HCT116 (cell line): ENCODE measurements at regions not wholly inside any gene's neighbourhood (a gene's known extent, or its start where the extent isn't known, plus 50 kb on each side); places are given as distances from the start of the nearest gene placed in this dataset.

Experiments used
- ATAC-seq: fragments of 200-7000 bp; cut with Tn5 transposase; 2 replicates; pipeline ENCODE4 v1.9.1; 2020; ENCODE audit warnings: mild to moderate bottlenecking, moderate library complexity
- BruUV-seq: library from RNA; stranded (reverse); fragments of 400-500 nt; replicated peaks from 2 replicates; lab custom pipeline; 2021; lab: Mats Ljungman, UMichigan
- CTCF ChIA-PET: fragments of 300-600 bp; sonication (Branson Sonifier 250); formaldehyde crosslinking; loops from one replicate; lab custom pipeline; 2021; ENCODE audit warnings: antibody characterized with exemption; lab: Charles Lee
- POLR2A ChIA-PET: fragments of 300-600, 350-600 bp; sonication (Branson Sonifier 250); formaldehyde crosslinking; loops from one replicate; lab custom pipeline; 2021; ENCODE audit warnings: antibody characterized with exemption; lab: Charles Lee
- RAD21 ChIA-PET, 2 experiments: fragments of 300-600 bp; sonication (Branson Sonifier 250); formaldehyde crosslinking; loops; one replicate each; lab custom pipeline; 2023; ENCODE audit warnings: low total read pairs in 2 of 2; ENCODE audit not compliant: uncharacterized antibody in 2 of 2, unreplicated experiment in 2 of 2, low non-redundant PET in 1 of 2; lab: Charles Lee
- DNase-seq: peaks from one replicate; pipeline ENCODE4 v3.0.0-alpha.2; 2010; ENCODE audit warnings: low read depth, low spot score
- H2AFZ ChIP-seq: fragments of 200-600 bp; shearing (Covaris generic), sonication (generic); 2 replicates; pipeline ENCODE4 v1.6.1; 2017; ENCODE audit warnings: low read depth, mixed run types, mixed read lengths, antibody characterized with exemption, low read length; ENCODE audit not compliant: poor library complexity, severe bottlenecking
- H3K27ac ChIP-seq: 2 replicates; pipeline ENCODE4 v1.5.1; 2012; ENCODE audit warnings: low read depth, low read length
- H3K27me3 ChIP-seq: fragments of 200-600 bp; sonication (generic); 2 replicates; pipeline ENCODE4 v1.6.1; 2016; ENCODE audit warnings: mixed run types, low read length, mixed read lengths; ENCODE audit not compliant: insufficient read depth
- H3K36me3 ChIP-seq, 2 experiments: fragments of 200-500 bp in 1 of 2; fragments of 200-600 bp in 1 of 2; sonication (Bioruptor generic) in 1 of 2; sonication (generic) in 1 of 2; 2 replicates each; pipeline versions ENCODE4 v1.5.1 to v1.6.1; 2014 to 2016; ENCODE audit warnings: low read length in 2 of 2, inconsistent platforms in 1 of 2, mixed read lengths in 1 of 2, mixed run types in 1 of 2; ENCODE audit not compliant: insufficient read depth in 2 of 2, control insufficient read depth in 1 of 2
- H3K4me1 ChIP-seq, 2 experiments: fragments of 200-600 bp in 1 of 2; sonication (generic) in 1 of 2; 2 replicates each; pipeline versions ENCODE4 v1.5.1 to v1.6.1; 2012 to 2017; ENCODE audit warnings: low read length in 2 of 2, inconsistent platforms in 1 of 2, mild to moderate bottlenecking in 1 of 2, mixed read lengths in 1 of 2, mixed run types in 1 of 2, moderate library complexity in 1 of 2; ENCODE audit not compliant: insufficient read depth in 2 of 2, control insufficient read depth in 1 of 2
- H3K4me2 ChIP-seq: fragments of 200-600 bp; sonication (generic); 2 replicates; pipeline ENCODE4 v1.6.1; 2017; ENCODE audit warnings: mixed run types, low read length, mixed read lengths
- H3K4me3 ChIP-seq, 2 experiments: fragments of 200-600 bp in 1 of 2; sonication (generic) in 1 of 2; replicated peaks in 1 of 2; 2 replicates each; pipeline ENCODE4 v1.5.1; 2011 to 2016; ENCODE audit warnings: low read length in 2 of 2, control low read depth in 1 of 2, low read depth in 1 of 2, mild to moderate bottlenecking in 1 of 2, mixed read lengths in 1 of 2, mixed run types in 1 of 2
- H3K79me2 ChIP-seq: fragments of 200-600 bp; sonication (generic); 2 replicates; pipeline ENCODE4 v1.6.1; 2017; ENCODE audit warnings: mild to moderate bottlenecking, mixed run types, low read length, moderate library complexity, mixed read lengths; ENCODE audit not compliant: insufficient read depth
- H3K9ac ChIP-seq: fragments of 200-600 bp; sonication (generic); 2 replicates; pipeline ENCODE4 v1.6.1; 2016; ENCODE audit warnings: low read length, mixed read lengths
- H3K9me2 ChIP-seq: fragments of 200-600 bp; sonication (generic), shearing (Covaris generic); 2 replicates; pipeline ENCODE4 v1.6.1; 2017; ENCODE audit warnings: mixed run types, mild to moderate bottlenecking, moderate library complexity; ENCODE audit not compliant: insufficient read depth
- H3K9me3 ChIP-seq, 2 experiments: fragments of 200-500 bp in 1 of 2; fragments of 200-600 bp in 1 of 2; sonication (Bioruptor generic) in 1 of 2; sonication (generic) in 1 of 2; 2 replicates each; pipeline ENCODE4 v1.6.1; 2014 to 2017; ENCODE audit warnings: low read length in 2 of 2, mixed read lengths in 2 of 2, inconsistent platforms in 1 of 2, low read depth in 1 of 2, mild to moderate bottlenecking in 1 of 2, mixed run types in 1 of 2, moderate library complexity in 1 of 2; ENCODE audit not compliant: control insufficient read depth in 1 of 2, insufficient read depth in 1 of 2
- H4K20me1 ChIP-seq: fragments of 200-600 bp; sonication (generic), shearing (Covaris generic); 2 replicates; pipeline ENCODE4 v1.6.1; 2017; ENCODE audit warnings: mixed run types, mild to moderate bottlenecking, moderate library complexity; ENCODE audit not compliant: insufficient read depth
- CBX3 ChIP-seq: IDR thresholded peaks from 2 replicates; pipeline ENCODE4 v1.6.1; 2012; ENCODE audit warnings: low read depth
- EGR1 ChIP-seq: IDR thresholded peaks from 2 replicates; pipeline ENCODE4 v1.6.1; 2012; ENCODE audit warnings: low read depth
- ELF1 ChIP-seq: IDR thresholded peaks from 2 replicates; pipeline ENCODE4 v1.6.1; 2012; ENCODE audit warnings: low read depth, borderline replicate concordance
- EZH2 ChIP-seq: fragments of 200-600 bp; sonication (generic); IDR thresholded peaks from 2 replicates; pipeline ENCODE4 v1.6.1; 2017; ENCODE audit warnings: antibody characterized with exemption, mixed run types
- JUND ChIP-seq: IDR thresholded peaks from 2 replicates; pipeline ENCODE4 v1.6.1; 2012
- POLR2A ChIP-seq: IDR thresholded peaks from 2 replicates; pipeline ENCODE4 v1.7.0; 2011; ENCODE audit warnings: borderline replicate concordance; ENCODE audit not compliant: insufficient read depth, insufficient read length; ENCODE audit errors: extremely low read depth
- RAD21 ChIP-seq: IDR thresholded peaks from 2 replicates; pipeline ENCODE4 v1.6.1; 2012; ENCODE audit warnings: low read depth, mild to moderate bottlenecking
- REST ChIP-seq: IDR thresholded peaks from 2 replicates; pipeline ENCODE4 v1.6.1; 2012; ENCODE audit warnings: low read depth
- SIN3A ChIP-seq: IDR thresholded peaks from 2 replicates; pipeline ENCODE4 v1.6.1; 2012; ENCODE audit warnings: low read depth
- TCF7L2 ChIP-seq: IDR thresholded peaks from 2 replicates; pipeline ENCODE4 v1.7.0; 2011; ENCODE audit warnings: borderline replicate concordance, inconsistent platforms; ENCODE audit not compliant: insufficient read depth, insufficient read length; ENCODE audit errors: extremely low read depth
- YY1 ChIP-seq: IDR thresholded peaks from 2 replicates; pipeline ENCODE4 v1.6.1; 2011; ENCODE audit warnings: low read length, low read depth, moderate library complexity, mild to moderate bottlenecking; ENCODE audit not compliant: insufficient replicate concordance; ENCODE audit errors: extremely low read depth
- ZFX ChIP-seq: fragments of 450-650 bp; IDR thresholded peaks from 2 replicates; pipeline ENCODE4 v1.6.1; 2017
- ZNF274 ChIP-seq: fragments of 200-500 bp; sonication (Bioruptor generic); IDR thresholded peaks from 2 replicates; pipeline ENCODE4 v1.6.1; 2014; ENCODE audit warnings: mild to moderate bottlenecking, low read depth, low read length, inconsistent platforms
- intact Hi-C: fragments of 100-400 bp; cut with micrococcal nuclease; formaldehyde crosslinking; loops from 2 replicates; pipeline ENCODE4 v1.10.0; 2022
- TF ChIP-seq, protein P1 (sequence below): IDR thresholded peaks from 2 replicates; pipeline ENCODE4 v1.6.1; 2011; ENCODE audit warnings: mild to moderate bottlenecking, low read length, moderate library complexity; ENCODE audit not compliant: insufficient replicate concordance; ENCODE audit errors: extremely low read depth
- TF ChIP-seq, protein P2 (sequence below): IDR thresholded peaks from 2 replicates; pipeline ENCODE4 v1.6.1; 2012

GRCh38 chr18:78573773-78574172, 405.8 kb upstream of the SALL3 start:
- H3K9me3 ChIP-seq, result no peaks in the 10 kb centered on the region; a peak in 2 of 4 replicates
- CTCF ChIA-PET, result no interaction called here
- no peak overlapping the region for H3K4me3 ChIP-seq
- no peak overlapping the region for H3K27ac ChIP-seq
- TF ChIP-seq POLR2A, result no peak
- TF ChIP-seq, protein P1, sequence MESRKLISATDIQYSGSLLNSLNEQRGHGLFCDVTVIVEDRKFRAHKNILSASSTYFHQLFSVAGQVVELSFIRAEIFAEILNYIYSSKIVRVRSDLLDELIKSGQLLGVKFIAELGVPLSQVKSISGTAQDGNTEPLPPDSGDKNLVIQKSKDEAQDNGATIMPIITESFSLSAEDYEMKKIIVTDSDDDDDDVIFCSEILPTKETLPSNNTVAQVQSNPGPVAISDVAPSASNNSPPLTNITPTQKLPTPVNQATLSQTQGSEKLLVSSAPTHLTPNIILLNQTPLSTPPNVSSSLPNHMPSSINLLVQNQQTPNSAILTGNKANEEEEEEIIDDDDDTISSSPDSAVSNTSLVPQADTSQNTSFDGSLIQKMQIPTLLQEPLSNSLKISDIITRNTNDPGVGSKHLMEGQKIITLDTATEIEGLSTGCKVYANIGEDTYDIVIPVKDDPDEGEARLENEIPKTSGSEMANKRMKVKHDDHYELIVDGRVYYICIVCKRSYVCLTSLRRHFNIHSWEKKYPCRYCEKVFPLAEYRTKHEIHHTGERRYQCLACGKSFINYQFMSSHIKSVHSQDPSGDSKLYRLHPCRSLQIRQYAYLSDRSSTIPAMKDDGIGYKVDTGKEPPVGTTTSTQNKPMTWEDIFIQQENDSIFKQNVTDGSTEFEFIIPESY, result no peak
- TF ChIP-seq, protein P2, sequence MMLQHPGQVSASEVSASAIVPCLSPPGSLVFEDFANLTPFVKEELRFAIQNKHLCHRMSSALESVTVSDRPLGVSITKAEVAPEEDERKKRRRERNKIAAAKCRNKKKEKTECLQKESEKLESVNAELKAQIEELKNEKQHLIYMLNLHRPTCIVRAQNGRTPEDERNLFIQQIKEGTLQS, result no peak
- TF ChIP-seq EGR1, result no peak
- no peak for TF ChIP-seq JUND
- TF ChIP-seq ELF1, result no peak
- TF ChIP-seq CBX3, result no peak
- no peak for TF ChIP-seq REST
- TF ChIP-seq ZNF274, result no peak
- no peak for TF ChIP-seq EZH2
- no peak for TF ChIP-seq YY1
- TF ChIP-seq SIN3A, result no peak
- TF ChIP-seq ZFX, result no peak
- TF ChIP-seq TCF7L2, result no peak
- no peak for TF ChIP-seq RAD21
- ATAC-seq, result no peak
- H3K4me2 ChIP-seq, result no peak overlapping the region
- no peaks in the 10 kb centered on the region for H4K20me1 ChIP-seq
- no peaks in the 10 kb centered on the region for H3K36me3 ChIP-seq
- POLR2A ChIA-PET, result no interaction called here
- no peak overlapping the region for H2AFZ ChIP-seq
- RAD21 ChIA-PET, result no interaction called here
- no TSS peak for BruUV-seq
- intact Hi-C loops, result no loop called here
- H3K27me3 ChIP-seq, result no peaks in the 10 kb centered on the region
- H3K4me1 ChIP-seq, result no peaks in the 10 kb centered on the region
- H3K79me2 ChIP-seq, result no peaks in the 10 kb centered on the region
- no peak for DNase-seq
- H3K9ac ChIP-seq, result no peak overlapping the region
- H3K9me2 ChIP-seq, result no peaks in the 10 kb centered on the region
